ENCODE measurements at regions not wholly inside any gene's neighbourhood (a gene's known extent, or its start where the extent isn't known, plus 50 kb on each side); places are given as distances from the start of the nearest gene placed in this dataset.
"Not testable (repeated sequence)": the region's sequence is repeated elsewhere in the genome, so short reads cannot be mapped to it uniquely, and the experiment has no call there.

- FAIRE-seq (no peak), DNase-seq (ENCODE audit: low spot score in 2 of 2) (no peak)
Observed at GRCh38 chr3:5729852-5730251, 542.3 kb downstream of the EDEM1 start.

GRCh38 chr3:5731100-5731499 is 543.6 kb downstream of the EDEM1 start:
- no peak for FAIRE-seq

GRCh38 chr3:5732081-5732480 is 544.6 kb downstream of the EDEM1 start:
- FAIRE-seq (no peak), DNase-seq (ENCODE audit: low spot score in 2 of 2) (no peak)

More at GRCh38 chr3:5731100-5731499, 543.6 kb downstream of the EDEM1 start:
- no peak for DNase-seq (ENCODE audit: low spot score in 2 of 2)

GRCh38 chr3:5733995-5734394 is 546.5 kb downstream of the EDEM1 start:
- FAIRE-seq (no peak), DNase-seq (ENCODE audit: low spot score in 2 of 2) (no peak)

GRCh38 chr3:5735896-5736295 is 548.4 kb downstream of the EDEM1 start:
- FAIRE-seq (no peak), DNase-seq (ENCODE audit: low spot score in 2 of 2) (no peak)

GRCh38 chr3:5739299-5739935 is 551.9 kb downstream of the EDEM1 start:
- no peak for FAIRE-seq
- no peak for DNase-seq (ENCODE audit: low spot score in 2 of 2)

GRCh38 chr3:5739949-5740348 is 552.4 kb downstream of the EDEM1 start:
- FAIRE-seq (no peak), DNase-seq (ENCODE audit: low spot score in 2 of 2) (no peak)

- FAIRE-seq, result no peak
- no peak for DNase-seq (ENCODE audit: low spot score in 2 of 2)
Observed at GRCh38 chr3:5741017-5741416, 553.5 kb downstream of the EDEM1 start.

- DNase-seq (ENCODE audit: low spot score in 2 of 2), result no peak
- FAIRE-seq, result no peak
Observed at GRCh38 chr3:5750091-5750490, 562.6 kb downstream of the EDEM1 start.

- no peak for DNase-seq (ENCODE audit: low spot score in 2 of 2)
- FAIRE-seq, result no peak
Observed at GRCh38 chr3:5750874-5751640, 563.5 kb downstream of the EDEM1 start.

- DNase-seq (ENCODE audit: low spot score in 2 of 2), result no peak
- no peak for FAIRE-seq
Observed at GRCh38 chr3:5754602-5755001, 567.1 kb downstream of the EDEM1 start.

- FAIRE-seq, result no peak
Observed at GRCh38 chr3:5756443-5756842, 568.9 kb downstream of the EDEM1 start.

GRCh38 chr3:5757213-5757804 is 569.8 kb downstream of the EDEM1 start:
- FAIRE-seq (no peak), DNase-seq (ENCODE audit: low spot score in 2 of 2) (no peak)

More at GRCh38 chr3:5756443-5756842, 568.9 kb downstream of the EDEM1 start:
- DNase-seq (ENCODE audit: low spot score in 2 of 2), result no peak

GRCh38 chr3:5758699-5759098 is 571.2 kb downstream of the EDEM1 start:
- DNase-seq (ENCODE audit: low spot score in 2 of 2) (no peak), FAIRE-seq (no peak)

- no peak for FAIRE-seq
Observed at GRCh38 chr3:5762506-5762905, 575.0 kb downstream of the EDEM1 start.

GRCh38 chr3:5766848-5767247 is 579.3 kb downstream of the EDEM1 start:
- no peak for FAIRE-seq

More at GRCh38 chr3:5762506-5762905, 575.0 kb downstream of the EDEM1 start:
- no peak for DNase-seq (ENCODE audit: low spot score in 2 of 2)

GRCh38 chr3:5767304-5767703 is 579.8 kb downstream of the EDEM1 start:
- DNase-seq (ENCODE audit: low spot score in 2 of 2) (no peak), FAIRE-seq (no peak)

More at GRCh38 chr3:5766848-5767247, 579.3 kb downstream of the EDEM1 start:
- DNase-seq (ENCODE audit: low spot score in 2 of 2), result no peak

- no peak for FAIRE-seq
- no peak for DNase-seq (ENCODE audit: low spot score in 2 of 2)
Observed at GRCh38 chr3:5768281-5768945, 580.9 kb downstream of the EDEM1 start.

- no peak for DNase-seq (ENCODE audit: low spot score in 2 of 2)
- no peak for FAIRE-seq
Observed at GRCh38 chr3:5769825-5770224, 582.3 kb downstream of the EDEM1 start.

GRCh38 chr3:5774337-5774736 is 586.8 kb downstream of the EDEM1 start:
- DNase-seq (ENCODE audit: low spot score in 2 of 2) (no peak), FAIRE-seq (no peak)

GRCh38 chr3:5775100-5775499 is 587.6 kb downstream of the EDEM1 start:
- FAIRE-seq; DNase-seq (ENCODE audit: low spot score in 2 of 2): not testable (repeated sequence)

All from frontal cortex (tissue), 3 donors.